BE2C (cell line): ENCODE measurements at regions not wholly inside any gene's neighbourhood (a gene's known extent, or its start where the extent isn't known, plus 50 kb on each side); places are given as distances from the start of the nearest gene placed in this dataset.

Experiments
- DNase-seq: peaks from one replicate; pipeline ENCODE4 v3.0.0-alpha.2; 2020
- H3K27me3 ChIP-seq: fragments of 250-450 bp; sonication (Bioruptor Pico); 2 replicates; pipeline ENCODE4 v1.5.1; 2020; ENCODE audit warnings: mild to moderate bottlenecking
- H3K36me3 ChIP-seq: fragments of 250-450 bp; sonication (Bioruptor Pico); 2 replicates; pipeline ENCODE4 v1.5.1; 2020; ENCODE audit warnings: mild to moderate bottlenecking
- H3K4me1 ChIP-seq: fragments of 250-450 bp; sonication (Bioruptor Pico); 2 replicates; pipeline ENCODE4 v1.5.1; 2020
- H3K4me3 ChIP-seq: 2 replicates; pipeline ENCODE4 v1.5.1; 2011; ENCODE audit warnings: low read depth, low read length
- H3K9me3 ChIP-seq: fragments of 250-450 bp; sonication (Bioruptor Pico); 2 replicates; pipeline ENCODE4 v1.5.1; 2020
- TF ChIP-seq, protein P1 (sequence below): IDR thresholded peaks from 2 replicates; pipeline ENCODE4 v1.5.1; 2012; ENCODE audit warnings: mild to moderate bottlenecking, low read depth, low read length

DNA sequence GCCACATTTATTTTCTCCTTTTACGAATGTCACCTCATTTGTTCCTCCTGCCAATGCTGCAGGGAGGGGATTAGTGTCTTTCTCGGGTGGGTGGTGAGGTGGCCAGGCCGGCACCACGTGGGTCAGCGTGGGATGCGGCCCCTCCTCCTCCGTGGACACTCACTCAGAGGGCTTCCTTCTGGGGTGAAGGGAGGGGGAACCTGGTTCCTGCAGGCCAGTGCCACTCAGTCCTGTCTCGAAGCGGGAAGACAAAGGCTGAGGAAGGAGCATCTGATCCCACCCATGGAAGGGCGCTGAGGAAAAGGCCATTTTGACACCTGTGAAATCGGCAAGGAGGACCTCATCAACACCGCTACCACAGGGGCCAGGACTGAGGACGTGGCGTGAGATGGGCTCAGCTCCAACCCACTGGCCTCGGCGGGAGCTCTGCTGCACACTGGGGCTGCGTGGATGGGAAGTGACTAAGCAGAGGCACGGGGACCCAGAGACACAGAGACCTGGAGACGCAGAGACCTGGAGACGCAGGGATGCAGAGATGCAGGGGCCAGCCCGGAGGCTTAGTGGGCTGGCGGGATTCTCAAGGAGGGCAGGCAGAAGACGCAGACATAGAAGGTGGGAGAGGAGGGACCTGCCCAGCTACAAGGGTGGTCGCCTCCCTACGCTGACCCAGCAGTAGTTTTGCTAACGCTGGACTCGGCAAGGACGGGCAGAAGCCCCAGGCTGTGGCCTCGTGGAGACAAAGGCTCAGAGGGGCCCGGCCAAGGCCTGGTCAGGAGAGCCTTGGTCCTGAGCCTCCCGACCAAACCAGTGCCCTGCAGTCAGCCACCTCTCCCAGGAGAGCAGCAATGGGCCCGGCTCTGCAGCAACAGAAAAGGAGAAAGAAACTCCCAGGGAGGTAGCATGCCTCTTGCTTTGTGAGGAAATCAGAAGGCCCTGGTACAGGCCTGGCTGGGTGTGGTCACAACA, 1071.2 kb downstream of the BRD1 start:
- Histone ChIP-seq H3K4me1 (no peaks in the 10 kb centered on the region), H3K9me3 (no peaks in the 10 kb centered on the region; the same call in 1 of the 2 replicates), H3K36me3 (no peaks in the 10 kb centered on the region), H3K27me3 (no peaks in the 10 kb centered on the region), H3K4me3 (no peak overlapping the region)
- DNase-seq, result no peak
- TF ChIP-seq, protein P1, sequence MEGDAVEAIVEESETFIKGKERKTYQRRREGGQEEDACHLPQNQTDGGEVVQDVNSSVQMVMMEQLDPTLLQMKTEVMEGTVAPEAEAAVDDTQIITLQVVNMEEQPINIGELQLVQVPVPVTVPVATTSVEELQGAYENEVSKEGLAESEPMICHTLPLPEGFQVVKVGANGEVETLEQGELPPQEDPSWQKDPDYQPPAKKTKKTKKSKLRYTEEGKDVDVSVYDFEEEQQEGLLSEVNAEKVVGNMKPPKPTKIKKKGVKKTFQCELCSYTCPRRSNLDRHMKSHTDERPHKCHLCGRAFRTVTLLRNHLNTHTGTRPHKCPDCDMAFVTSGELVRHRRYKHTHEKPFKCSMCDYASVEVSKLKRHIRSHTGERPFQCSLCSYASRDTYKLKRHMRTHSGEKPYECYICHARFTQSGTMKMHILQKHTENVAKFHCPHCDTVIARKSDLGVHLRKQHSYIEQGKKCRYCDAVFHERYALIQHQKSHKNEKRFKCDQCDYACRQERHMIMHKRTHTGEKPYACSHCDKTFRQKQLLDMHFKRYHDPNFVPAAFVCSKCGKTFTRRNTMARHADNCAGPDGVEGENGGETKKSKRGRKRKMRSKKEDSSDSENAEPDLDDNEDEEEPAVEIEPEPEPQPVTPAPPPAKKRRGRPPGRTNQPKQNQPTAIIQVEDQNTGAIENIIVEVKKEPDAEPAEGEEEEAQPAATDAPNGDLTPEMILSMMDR, result no peak

DNA sequence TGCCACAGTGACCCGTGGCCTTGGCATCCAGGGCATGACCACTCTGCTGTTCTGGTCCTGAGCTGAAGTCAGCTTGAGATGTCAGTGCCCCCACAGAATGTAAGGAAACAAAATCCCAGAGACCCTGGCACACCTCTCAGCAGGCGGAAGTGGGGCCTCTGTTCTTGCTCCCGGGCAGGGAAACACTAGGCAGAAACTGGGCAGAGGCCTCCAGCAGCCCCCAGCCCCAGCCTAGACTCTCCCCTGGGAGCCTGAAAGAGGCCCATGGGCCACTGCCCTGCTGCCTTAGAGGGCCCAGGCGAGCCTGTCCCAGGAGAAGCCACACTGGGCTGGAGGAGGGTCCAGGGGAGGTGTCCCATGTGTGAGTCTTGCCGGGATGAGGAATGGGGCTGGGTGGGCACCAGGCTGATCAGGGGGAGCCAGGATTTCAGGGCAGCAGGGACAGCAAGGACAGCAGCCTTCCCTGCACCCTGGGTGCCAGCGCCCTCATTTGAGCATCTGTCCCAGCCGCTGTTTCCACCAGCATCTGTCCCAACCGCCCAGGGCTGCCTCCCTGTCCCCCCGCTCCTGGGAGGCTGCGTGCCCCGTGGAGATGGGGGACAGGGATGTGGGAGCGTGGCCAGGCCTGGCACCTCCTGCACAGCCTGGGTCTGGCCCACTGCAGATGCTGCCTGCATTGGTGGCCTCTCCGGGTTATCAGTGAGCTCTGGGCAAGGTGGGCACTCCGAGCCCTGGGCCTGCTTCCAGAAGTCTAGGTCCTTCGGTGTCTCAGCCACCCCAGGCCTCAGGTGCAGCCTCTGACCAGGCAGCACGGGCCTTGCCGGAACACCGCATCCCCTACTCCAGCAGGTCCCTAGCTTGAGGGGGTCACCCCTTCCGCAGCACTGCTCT, 1072.4 kb downstream of the BRD1 start:
- Histone ChIP-seq H3K9me3 (no peaks in the 10 kb centered on the region; the same call in 1 of the 2 replicates), H3K4me1 (no peaks in the 10 kb centered on the region), H3K27me3 (no peaks in the 10 kb centered on the region), H3K36me3 (no peaks in the 10 kb centered on the region), H3K4me3 (no peak overlapping the region)
- TF ChIP-seq, protein P1, result no peak
- no peak for DNase-seq

DNA sequence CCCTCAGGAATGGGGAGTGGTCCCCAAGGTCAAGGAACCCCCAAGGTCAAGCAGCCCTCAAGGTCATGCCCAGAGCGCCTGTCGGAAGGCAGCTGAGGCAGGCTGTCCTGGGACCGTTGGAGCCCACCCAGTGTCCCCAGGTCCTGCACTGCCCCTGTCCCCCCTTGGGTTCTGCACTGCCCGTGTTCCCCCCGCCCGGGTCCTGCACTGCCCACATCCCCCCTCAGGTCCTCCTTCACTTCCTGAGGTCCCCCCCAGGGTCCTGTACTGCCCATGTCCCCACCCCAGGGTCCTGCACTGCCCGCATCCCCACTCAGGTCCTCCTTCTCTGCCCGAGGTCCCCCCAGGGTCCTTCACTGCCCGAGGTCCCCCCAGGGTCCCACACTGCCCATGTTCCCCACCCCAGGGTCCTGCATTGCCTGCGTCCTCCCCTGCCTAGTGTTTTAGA, 1073.0 kb downstream of the BRD1 start:
- TF ChIP-seq, protein P1, result no peak
- Histone ChIP-seq H3K9me3 (no peaks in the 10 kb centered on the region; the same call in 1 of the 2 replicates), H3K36me3 (no peaks in the 10 kb centered on the region), H3K27me3 (no peaks in the 10 kb centered on the region), H3K4me3 (no peak overlapping the region), H3K4me1 (no peaks in the 10 kb centered on the region)
- no peak for DNase-seq

DNA sequence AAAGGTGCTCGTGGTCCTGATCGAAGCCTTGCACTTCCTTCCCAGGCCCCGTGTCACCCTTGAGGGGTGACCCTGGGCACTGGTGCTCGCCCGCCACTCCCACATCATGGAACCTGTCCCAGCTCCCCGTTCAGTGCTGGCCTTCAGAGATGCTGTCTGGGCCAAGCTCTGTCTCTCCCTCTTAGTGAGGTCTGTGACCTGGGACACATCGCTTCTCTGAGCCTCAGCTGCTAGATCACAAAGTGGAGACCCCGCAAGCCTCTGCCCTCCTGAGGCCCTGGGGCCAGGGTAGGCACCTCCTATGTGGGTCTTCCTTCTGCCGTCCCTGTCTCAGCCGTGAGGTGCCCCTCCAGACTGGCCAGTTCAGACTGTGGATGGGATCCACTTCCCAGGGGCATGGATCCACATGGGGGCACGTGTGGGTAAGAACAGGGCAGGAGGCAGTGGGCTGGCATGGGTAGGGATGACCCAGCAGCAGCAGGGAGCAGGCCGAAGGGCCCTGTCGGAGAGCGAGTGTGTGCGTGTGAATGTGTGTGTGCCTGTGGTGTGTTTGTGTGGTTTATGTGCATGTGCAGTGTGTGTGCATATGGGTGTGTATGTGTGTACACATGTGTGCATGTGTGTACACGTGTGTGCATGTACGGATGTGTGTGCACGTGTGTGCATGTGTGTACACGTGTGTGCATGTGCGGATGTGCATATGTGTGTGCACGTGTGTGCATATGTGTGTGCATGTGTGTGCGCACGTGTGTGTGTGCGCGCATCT, 1073.7 kb downstream of the BRD1 start:
- Histone ChIP-seq H3K9me3 (peaks cover 6% of the 10 kb centered on the region; the same call in 1 of the 2 replicates), H3K36me3 (no peaks in the 10 kb centered on the region), H3K4me3 (no peak overlapping the region), H3K4me1 (no peaks in the 10 kb centered on the region), H3K27me3 (no peaks in the 10 kb centered on the region)
- TF ChIP-seq, protein P1, result no peak
- DNase-seq, result no peak

DNA sequence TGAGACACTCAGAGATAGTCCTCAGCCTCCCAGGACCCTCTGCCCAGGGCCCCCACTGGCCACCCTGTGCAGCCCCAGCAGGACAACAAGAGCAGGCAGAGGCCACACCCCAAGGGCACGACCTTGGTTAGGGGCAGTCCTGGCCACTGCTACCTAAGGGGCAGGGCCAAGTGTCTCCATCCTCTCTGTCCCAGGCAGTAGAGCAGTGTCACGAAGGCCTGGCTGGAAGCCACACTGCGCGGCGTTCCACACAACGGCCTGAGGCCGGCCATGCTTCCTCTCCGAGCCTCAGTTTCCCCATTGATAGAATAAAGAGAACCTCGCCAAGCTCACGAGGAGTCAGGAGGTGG, 1074.3 kb downstream of the BRD1 start:
- Histone ChIP-seq H3K36me3 (no peaks in the 10 kb centered on the region), H3K4me1 (no peaks in the 10 kb centered on the region), H3K9me3 (peaks cover 6% of the 10 kb centered on the region; the same call in 1 of the 2 replicates), H3K4me3 (no peak overlapping the region), H3K27me3 (no peaks in the 10 kb centered on the region)
- TF ChIP-seq, protein P1, result no peak
- DNase-seq, result no peak
